ENCODE measurements at regions not wholly inside any gene's neighbourhood (a gene's known extent, or its start where the extent isn't known, plus 50 kb on each side); places are given as distances from the start of the nearest gene placed in this dataset.

DNA sequence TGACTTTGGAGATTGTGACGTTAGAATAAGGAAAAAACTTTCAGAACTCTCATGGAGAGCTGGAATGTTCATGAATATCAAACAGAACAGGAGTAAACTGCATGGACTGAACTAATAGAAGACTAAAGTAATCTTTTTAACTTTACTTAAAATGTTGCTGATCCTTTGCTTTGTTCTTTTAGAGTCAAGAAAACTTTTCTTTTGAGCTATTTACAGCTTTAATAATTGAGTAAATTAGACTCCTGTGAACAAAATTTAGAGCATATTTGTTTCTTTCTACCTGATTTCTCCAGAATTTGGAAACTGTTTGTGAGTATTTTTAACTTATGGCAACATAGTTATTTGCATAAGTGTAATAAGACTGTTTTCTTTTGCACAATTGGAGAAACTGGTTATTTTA lies 146.3 kb downstream of the CDCA7 start:
- Histone ChIP-seq H3K4me3 (no peak overlapping the region), H3K27ac (ENCODE audit: low read depth in 1 of 2, low read length in 1 of 2) (no peak overlapping the region), H3K36me3 (ENCODE audit: control insufficient read depth in 4 of 4, insufficient read depth in 4 of 4, low read length in 4 of 4) (no peaks in the 10 kb centered on the region), H3K9me3 (ENCODE audit: control insufficient read depth in 4 of 4, insufficient read depth in 3 of 4, low read length in 3 of 4) (peaks cover 0 to 4% (median 0%) of the 10 kb centered on the region in 4 donors), H3K27me3 (ENCODE audit: control insufficient read depth in 3 of 3, insufficient read depth in 3 of 3, low read length in 2 of 3) (peaks cover 0 to 2% (median 0%) of the 10 kb centered on the region in 3 donors), H3K9ac (ENCODE audit: insufficient read depth in 1 of 2, low read length in 2 of 2) (no peak overlapping the region), H3K4me1 (ENCODE audit: control insufficient read depth in 5 of 5, insufficient read depth in 5 of 5, low read length in 5 of 5) (peaks cover 0 to 1% (median 0%) of the 10 kb centered on the region in 5 donors)
- TF ChIP-seq, protein P1, sequence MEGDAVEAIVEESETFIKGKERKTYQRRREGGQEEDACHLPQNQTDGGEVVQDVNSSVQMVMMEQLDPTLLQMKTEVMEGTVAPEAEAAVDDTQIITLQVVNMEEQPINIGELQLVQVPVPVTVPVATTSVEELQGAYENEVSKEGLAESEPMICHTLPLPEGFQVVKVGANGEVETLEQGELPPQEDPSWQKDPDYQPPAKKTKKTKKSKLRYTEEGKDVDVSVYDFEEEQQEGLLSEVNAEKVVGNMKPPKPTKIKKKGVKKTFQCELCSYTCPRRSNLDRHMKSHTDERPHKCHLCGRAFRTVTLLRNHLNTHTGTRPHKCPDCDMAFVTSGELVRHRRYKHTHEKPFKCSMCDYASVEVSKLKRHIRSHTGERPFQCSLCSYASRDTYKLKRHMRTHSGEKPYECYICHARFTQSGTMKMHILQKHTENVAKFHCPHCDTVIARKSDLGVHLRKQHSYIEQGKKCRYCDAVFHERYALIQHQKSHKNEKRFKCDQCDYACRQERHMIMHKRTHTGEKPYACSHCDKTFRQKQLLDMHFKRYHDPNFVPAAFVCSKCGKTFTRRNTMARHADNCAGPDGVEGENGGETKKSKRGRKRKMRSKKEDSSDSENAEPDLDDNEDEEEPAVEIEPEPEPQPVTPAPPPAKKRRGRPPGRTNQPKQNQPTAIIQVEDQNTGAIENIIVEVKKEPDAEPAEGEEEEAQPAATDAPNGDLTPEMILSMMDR (IDR thresholded peaks at IDR 0.05; ENCODE audit: control extremely low read depth, extremely low read depth): no peak
- 82 to 93% methylated on average over 1 of the region's 1 CpG for WGBS, 2 donors
- DNase-seq: no peak
- no peak for ATAC-seq (ENCODE audit: insufficient read depth, low FRiP score)

DNA sequence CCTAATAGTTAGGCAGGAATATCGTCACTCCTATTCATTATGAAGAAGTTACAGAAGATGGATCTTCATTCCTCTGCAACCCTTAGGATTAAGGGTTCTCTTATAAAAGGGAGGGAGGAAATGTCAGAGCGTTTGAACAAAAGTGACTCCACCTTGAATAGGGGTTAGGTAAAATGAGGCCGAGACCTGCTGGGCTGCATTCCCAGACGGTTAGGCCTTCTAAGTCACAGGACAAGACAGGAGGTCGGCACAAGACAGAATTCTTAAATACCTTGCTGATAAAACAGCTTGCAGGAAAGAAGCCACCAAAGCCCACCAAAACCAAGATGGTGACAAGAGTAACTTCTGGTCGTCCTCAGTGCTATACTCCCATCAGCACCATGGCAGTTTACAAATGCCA lies 147.6 kb downstream of the CDCA7 start:
- H3K27ac ChIP-seq (ENCODE audit: low read depth in 1 of 2, low read length in 1 of 2): no peak overlapping the region
- no peaks in the 10 kb centered on the region for H3K4me1 ChIP-seq (ENCODE audit: control insufficient read depth in 5 of 5, insufficient read depth in 5 of 5, low read length in 5 of 5)
- no peak overlapping the region for H3K4me3 ChIP-seq
- TF ChIP-seq, protein P1 (IDR thresholded peaks at IDR 0.05; ENCODE audit: control extremely low read depth, extremely low read depth): no peak
- 91 to 96% methylated on average over 6 of the region's 6 CpGs for WGBS, 2 donors
- DNase-seq: no peak
- H3K9ac ChIP-seq (ENCODE audit: insufficient read depth in 1 of 2, low read length in 2 of 2): no peak overlapping the region
- peaks cover 0 to 2% (median 0%) of the 10 kb centered on the region in 3 donors for H3K27me3 ChIP-seq (ENCODE audit: control insufficient read depth in 3 of 3, insufficient read depth in 3 of 3, low read length in 2 of 3)
- H3K36me3 ChIP-seq (ENCODE audit: control insufficient read depth in 4 of 4, insufficient read depth in 4 of 4, low read length in 4 of 4): no peaks in the 10 kb centered on the region
- ATAC-seq (ENCODE audit: insufficient read depth, low FRiP score): no peak
- H3K9me3 ChIP-seq (ENCODE audit: control insufficient read depth in 4 of 4, insufficient read depth in 3 of 4, low read length in 3 of 4): peaks cover 0 to 4% (median 0%) of the 10 kb centered on the region in 4 donors

DNA sequence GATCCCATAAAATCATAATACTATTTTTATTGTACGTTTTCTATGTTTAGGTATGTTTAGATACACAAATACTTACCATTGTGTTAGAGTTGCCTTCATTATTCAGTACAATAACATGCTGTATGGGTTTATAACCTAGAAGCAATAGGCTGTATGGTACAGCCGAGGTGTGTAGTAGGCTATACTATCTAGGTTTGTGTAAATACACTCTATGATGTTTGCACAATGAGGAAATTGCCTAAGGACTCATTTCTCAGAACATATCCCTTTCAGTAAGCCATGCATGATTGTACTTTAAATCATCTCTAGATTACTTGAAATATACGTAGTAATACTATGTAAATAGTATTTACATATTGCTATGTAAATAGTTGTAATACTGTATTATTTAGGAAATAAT lies 156.7 kb downstream of the CDCA7 start:
- TF ChIP-seq, protein P1 (IDR thresholded peaks at IDR 0.05; ENCODE audit: control extremely low read depth, extremely low read depth): no peak
- DNase-seq: no peak
- H3K9ac ChIP-seq (ENCODE audit: insufficient read depth in 1 of 2, low read length in 2 of 2): no peak overlapping the region
- WGBS, 2 donors: 50 to 64% methylated on average over 3 of the region's 3 CpGs
- H3K36me3 ChIP-seq (ENCODE audit: control insufficient read depth in 4 of 4, insufficient read depth in 4 of 4, low read length in 4 of 4): no peaks in the 10 kb centered on the region
- H3K9me3 ChIP-seq (ENCODE audit: control insufficient read depth in 4 of 4, insufficient read depth in 3 of 4, low read length in 3 of 4): no peaks in the 10 kb centered on the region
- no peaks in the 10 kb centered on the region for H3K4me1 ChIP-seq (ENCODE audit: control insufficient read depth in 5 of 5, insufficient read depth in 5 of 5, low read length in 5 of 5)
- no peak overlapping the region for H3K27ac ChIP-seq (ENCODE audit: low read depth in 1 of 2, low read length in 1 of 2)
- no peak for ATAC-seq (ENCODE audit: insufficient read depth, low FRiP score)
- peaks cover 0 to 4% (median 0%) of the 10 kb centered on the region in 3 donors for H3K27me3 ChIP-seq (ENCODE audit: control insufficient read depth in 3 of 3, insufficient read depth in 3 of 3, low read length in 2 of 3)
- H3K4me3 ChIP-seq: no peak overlapping the region

DNA sequence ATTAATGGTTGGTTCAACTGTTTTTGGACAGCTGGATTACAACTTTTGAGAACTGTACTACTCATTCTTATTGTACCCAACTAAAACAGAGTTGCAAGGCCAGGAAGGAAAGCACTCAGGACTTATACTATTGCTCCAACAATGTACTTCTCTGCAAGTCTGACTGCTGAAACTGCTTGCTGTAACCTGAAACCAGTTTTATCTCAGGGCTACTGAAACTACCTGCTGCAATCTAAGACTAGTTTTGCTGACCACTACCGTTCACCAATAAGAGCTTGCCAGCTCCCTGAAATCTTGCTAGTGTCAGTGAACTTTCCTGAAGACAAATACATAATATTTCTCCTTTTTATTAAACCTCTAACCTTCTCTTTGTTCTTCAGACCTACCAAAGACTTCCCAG lies 157.3 kb downstream of the CDCA7 start:
- WGBS, 2 donors: 71 to 84% methylated on average over 1 of the region's 1 CpG
- H3K36me3 ChIP-seq (ENCODE audit: control insufficient read depth in 4 of 4, insufficient read depth in 4 of 4, low read length in 4 of 4): no peaks in the 10 kb centered on the region
- H3K9me3 ChIP-seq (ENCODE audit: control insufficient read depth in 4 of 4, insufficient read depth in 3 of 4, low read length in 3 of 4): no peaks in the 10 kb centered on the region
- DNase-seq (no peak), ATAC-seq (ENCODE audit: insufficient read depth, low FRiP score) (no peak)
- peaks cover 0 to 4% (median 0%) of the 10 kb centered on the region in 3 donors for H3K27me3 ChIP-seq (ENCODE audit: control insufficient read depth in 3 of 3, insufficient read depth in 3 of 3, low read length in 2 of 3)
- TF ChIP-seq, protein P1 (IDR thresholded peaks at IDR 0.05; ENCODE audit: control extremely low read depth, extremely low read depth): no peak
- H3K4me3 ChIP-seq: no peak overlapping the region
- no peak overlapping the region for H3K27ac ChIP-seq (ENCODE audit: low read depth in 1 of 2, low read length in 1 of 2)
- H3K4me1 ChIP-seq (ENCODE audit: control insufficient read depth in 5 of 5, insufficient read depth in 5 of 5, low read length in 5 of 5): no peaks in the 10 kb centered on the region
- H3K9ac ChIP-seq (ENCODE audit: insufficient read depth in 1 of 2, low read length in 2 of 2): no peak overlapping the region

All from lung (tissue), 11 donors.